ENCODE measurements at regions not wholly inside any gene's neighbourhood (a gene's known extent, or its start where the extent isn't known, plus 50 kb on each side); places are given as distances from the start of the nearest gene placed in this dataset.

DNA sequence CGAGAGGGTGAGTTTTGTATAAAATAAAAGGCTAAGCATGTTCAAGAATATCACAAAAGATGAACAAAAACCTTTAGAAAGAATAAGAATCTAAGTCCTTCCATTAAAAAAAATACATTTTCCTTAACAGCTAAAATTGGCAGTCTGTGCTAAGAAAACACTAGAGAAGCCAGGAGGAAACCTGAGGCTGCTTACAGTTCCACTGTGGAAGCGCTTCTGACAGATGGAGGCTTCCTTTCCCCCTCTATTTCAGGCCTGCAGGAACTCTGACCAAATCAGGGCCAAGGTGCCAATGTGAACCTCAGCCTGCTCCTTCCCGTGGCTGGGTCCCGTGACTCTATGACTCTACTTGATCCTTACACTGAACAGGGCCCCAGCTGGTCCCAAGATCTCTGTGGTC, 108.1 kb upstream of the ARHGAP28 start:
- no peak overlapping the region for H3K27ac ChIP-seq (ENCODE audit: insufficient read depth, low read depth, low read length, poor library complexity, severe bottlenecking)

DNA sequence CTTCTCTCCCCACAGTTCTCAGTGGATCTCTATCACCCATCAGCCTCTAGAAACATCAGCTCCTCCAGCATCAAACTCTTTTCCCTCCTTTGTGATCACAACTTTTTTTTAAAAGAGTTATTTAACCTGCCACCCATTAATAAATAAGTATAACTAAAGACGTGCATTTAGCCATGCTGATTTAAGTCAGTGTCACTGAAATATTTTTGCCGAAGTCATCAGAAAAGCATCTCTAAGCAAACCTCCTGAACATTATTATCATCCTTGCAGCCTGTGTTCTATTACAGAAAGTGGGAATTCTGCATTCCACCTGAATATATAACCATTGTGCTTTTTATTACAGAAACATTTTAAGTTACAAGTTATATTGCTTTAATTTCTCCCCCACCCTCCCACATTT, 106.2 kb upstream of the ARHGAP28 start:
- Histone ChIP-seq H3K36me3 (ENCODE audit: control insufficient read depth, insufficient read depth, low read length) (no peaks in the 10 kb centered on the region), H3K9me3 (ENCODE audit: control insufficient read depth, low read length) (no peaks in the 10 kb centered on the region), H3K27ac (ENCODE audit: insufficient read depth, low read depth, low read length, poor library complexity, severe bottlenecking) (no peak overlapping the region), H3K4me1 (ENCODE audit: control insufficient read depth, insufficient read depth, low read length) (no peaks in the 10 kb centered on the region), H3K27me3 (ENCODE audit: control insufficient read depth, insufficient read depth, low read length, poor library complexity, severe bottlenecking) (no peaks in the 10 kb centered on the region), H3K4me3 (ENCODE audit: insufficient read depth, low read depth, low read length) (no peak overlapping the region)
- WGBS, 2 experiments = 93 to 94% methylated on average over 2 of the region's 2 CpGs

More for the DNA sequence above, 108.1 kb upstream of the ARHGAP28 start:
- H3K9me3 ChIP-seq (ENCODE audit: control insufficient read depth, low read length) = no peaks in the 10 kb centered on the region
- no peak overlapping the region for H3K4me3 ChIP-seq (ENCODE audit: insufficient read depth, low read depth, low read length)
- WGBS, 2 experiments = 92 to 94% methylated on average over 3 of the region's 4 CpGs
- no peaks in the 10 kb centered on the region for H3K4me1 ChIP-seq (ENCODE audit: control insufficient read depth, insufficient read depth, low read length)
- H3K36me3 ChIP-seq (ENCODE audit: control insufficient read depth, insufficient read depth, low read length) = no peaks in the 10 kb centered on the region
- H3K27me3 ChIP-seq (ENCODE audit: control insufficient read depth, insufficient read depth, low read length, poor library complexity, severe bottlenecking) = no peaks in the 10 kb centered on the region

DNA sequence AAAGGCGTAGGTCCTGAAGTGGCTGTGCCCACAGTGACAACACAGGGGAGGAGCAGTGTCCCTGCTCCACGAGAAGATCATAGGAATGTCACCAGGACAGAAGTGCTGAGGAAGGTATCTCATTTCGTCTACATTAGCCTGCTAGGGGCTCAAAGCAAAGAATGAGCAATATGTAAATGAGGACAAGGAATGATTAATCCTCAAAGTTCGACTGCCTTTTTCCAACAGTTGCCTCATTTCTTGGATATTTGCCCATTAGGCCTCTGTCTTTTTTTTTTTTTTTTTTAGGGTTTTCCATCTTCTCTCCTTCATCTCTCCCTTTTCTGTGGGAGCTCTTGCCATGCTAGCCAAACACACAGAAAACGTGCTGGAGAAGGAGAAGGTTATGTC, 105.2 kb upstream of the ARHGAP28 start:
- no peaks in the 10 kb centered on the region for H3K36me3 ChIP-seq (ENCODE audit: control insufficient read depth, insufficient read depth, low read length)
- 75 to 85% methylated on average over 5 of the region's 5 CpGs for WGBS, 2 experiments
- no peaks in the 10 kb centered on the region for H3K27me3 ChIP-seq (ENCODE audit: control insufficient read depth, insufficient read depth, low read length, poor library complexity, severe bottlenecking)
- H3K4me3 ChIP-seq (ENCODE audit: insufficient read depth, low read depth, low read length) = no peak overlapping the region
- no peaks in the 10 kb centered on the region for H3K4me1 ChIP-seq (ENCODE audit: control insufficient read depth, insufficient read depth, low read length)
- H3K9me3 ChIP-seq (ENCODE audit: control insufficient read depth, low read length) = no peaks in the 10 kb centered on the region
- no peak overlapping the region for H3K27ac ChIP-seq (ENCODE audit: insufficient read depth, low read depth, low read length, poor library complexity, severe bottlenecking)

DNA sequence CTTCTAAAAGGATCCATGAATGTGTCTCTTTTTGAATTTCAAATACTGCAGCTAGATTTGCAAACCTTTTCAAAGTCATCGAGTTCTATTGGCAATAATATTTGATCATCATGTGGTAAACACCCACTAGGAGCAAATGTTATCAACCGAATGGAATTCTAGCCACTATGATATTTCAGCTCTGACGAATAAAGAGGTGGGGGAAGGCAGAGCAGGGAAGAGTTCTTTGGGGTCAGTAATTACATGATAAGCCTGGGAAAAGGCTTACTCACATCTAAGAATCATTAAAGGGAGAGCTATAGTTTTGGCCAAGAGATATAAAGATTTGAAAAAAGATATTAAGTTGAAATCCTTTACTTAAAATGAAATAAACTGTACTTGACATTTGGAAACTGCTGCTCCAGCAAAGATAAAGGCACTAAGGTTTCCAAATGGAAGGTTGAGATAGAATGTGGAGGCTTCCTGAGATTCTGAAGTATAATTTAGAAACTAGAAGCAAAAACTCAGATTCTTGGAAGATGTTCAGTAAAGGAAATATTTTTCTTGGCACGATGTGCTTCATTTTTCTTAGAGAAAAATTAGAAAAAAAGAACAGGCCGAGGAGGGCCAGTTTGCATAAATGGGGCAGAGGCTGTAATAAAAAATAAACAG, 104.7 kb upstream of the ARHGAP28 start:
- 86 to 94% methylated on average over 5 of the region's 5 CpGs for WGBS, 2 experiments
- H3K36me3 ChIP-seq (ENCODE audit: control insufficient read depth, insufficient read depth, low read length) = no peaks in the 10 kb centered on the region
- no peak overlapping the region for H3K4me3 ChIP-seq (ENCODE audit: insufficient read depth, low read depth, low read length)
- no peak overlapping the region for H3K27ac ChIP-seq (ENCODE audit: insufficient read depth, low read depth, low read length, poor library complexity, severe bottlenecking)
- H3K27me3 ChIP-seq (ENCODE audit: control insufficient read depth, insufficient read depth, low read length, poor library complexity, severe bottlenecking) = no peaks in the 10 kb centered on the region
- no peaks in the 10 kb centered on the region for H3K9me3 ChIP-seq (ENCODE audit: control insufficient read depth, low read length)
- H3K4me1 ChIP-seq (ENCODE audit: control insufficient read depth, insufficient read depth, low read length) = no peaks in the 10 kb centered on the region

DNA sequence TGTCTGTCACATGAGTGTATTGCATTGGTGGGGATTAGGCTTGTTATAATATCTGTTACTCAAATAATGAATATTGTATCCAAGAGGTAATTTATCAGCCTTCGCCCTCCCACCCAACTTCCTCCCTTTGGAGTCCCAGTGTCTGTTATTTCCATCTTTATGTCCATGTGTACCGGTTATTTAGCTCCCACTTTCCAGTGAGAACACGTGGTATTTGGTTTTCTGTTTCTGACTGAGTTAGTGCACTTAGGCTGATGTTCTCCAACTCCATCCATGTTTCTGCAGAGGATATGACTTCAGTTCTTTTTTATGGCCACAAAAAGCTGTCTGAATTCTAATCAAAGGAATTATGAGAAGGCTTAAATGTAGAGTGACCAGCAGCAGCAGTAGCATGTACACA, 104.0 kb upstream of the ARHGAP28 start:
- H3K9me3 ChIP-seq (ENCODE audit: control insufficient read depth, low read length) = no peaks in the 10 kb centered on the region
- no peak overlapping the region for H3K4me3 ChIP-seq (ENCODE audit: insufficient read depth, low read depth, low read length)
- H3K4me1 ChIP-seq (ENCODE audit: control insufficient read depth, insufficient read depth, low read length) = no peaks in the 10 kb centered on the region
- H3K27ac ChIP-seq (ENCODE audit: insufficient read depth, low read depth, low read length, poor library complexity, severe bottlenecking) = no peak overlapping the region
- 84 to 98% methylated on average over 2 to 3 of the region's 3 CpGs for WGBS, 2 experiments
- no peaks in the 10 kb centered on the region for H3K36me3 ChIP-seq (ENCODE audit: control insufficient read depth, insufficient read depth, low read length)
- no peaks in the 10 kb centered on the region for H3K27me3 ChIP-seq (ENCODE audit: control insufficient read depth, insufficient read depth, low read length, poor library complexity, severe bottlenecking)

DNA sequence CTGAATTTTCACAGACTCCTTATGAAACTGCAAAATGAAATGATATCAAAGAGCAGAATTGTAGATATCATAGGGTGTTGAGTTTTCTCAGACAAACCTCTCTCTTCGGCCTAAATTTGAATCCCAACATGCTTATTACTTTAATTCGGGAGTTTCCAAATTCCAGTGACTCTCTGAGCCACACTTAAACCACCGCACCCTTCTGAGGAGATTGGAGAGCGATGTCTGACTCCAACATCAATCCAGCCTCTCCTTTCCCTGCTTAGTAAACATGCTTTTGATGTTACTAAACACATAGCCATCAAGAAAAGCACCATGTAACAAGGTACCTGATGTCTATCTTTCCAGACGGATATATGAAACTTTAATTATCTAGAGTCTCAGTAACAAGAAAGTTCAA, 103.1 kb upstream of the ARHGAP28 start:
- no peaks in the 10 kb centered on the region for H3K9me3 ChIP-seq (ENCODE audit: control insufficient read depth, low read length)
- WGBS, 2 experiments = 95 to 97% methylated on average over 5 of the region's 5 CpGs
- no peak overlapping the region for H3K27ac ChIP-seq (ENCODE audit: insufficient read depth, low read depth, low read length, poor library complexity, severe bottlenecking)
- H3K36me3 ChIP-seq (ENCODE audit: control insufficient read depth, insufficient read depth, low read length) = no peaks in the 10 kb centered on the region
- H3K4me3 ChIP-seq (ENCODE audit: insufficient read depth, low read depth, low read length) = no peak overlapping the region
- no peaks in the 10 kb centered on the region for H3K27me3 ChIP-seq (ENCODE audit: control insufficient read depth, insufficient read depth, low read length, poor library complexity, severe bottlenecking)
- H3K4me1 ChIP-seq (ENCODE audit: control insufficient read depth, insufficient read depth, low read length) = no peaks in the 10 kb centered on the region

DNA sequence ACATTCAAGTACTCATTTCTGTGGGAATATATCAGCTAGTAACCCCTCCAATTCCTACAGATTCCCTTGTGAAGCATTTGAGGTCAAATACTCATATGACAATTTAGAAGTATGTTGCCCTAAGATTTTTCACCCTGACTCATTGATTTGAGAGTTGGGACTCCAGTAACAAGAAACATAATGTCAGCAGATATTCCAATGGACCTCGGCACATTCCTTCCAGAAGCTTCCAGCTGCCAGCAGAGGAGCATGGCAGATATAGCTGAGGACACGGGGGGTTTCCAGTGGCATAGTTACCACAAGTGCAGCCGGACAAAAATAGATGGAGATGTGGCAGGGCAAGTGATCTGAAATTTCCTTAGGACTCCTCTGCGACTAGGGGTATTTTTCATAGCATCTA, 101.9 kb upstream of the ARHGAP28 start:
- no peaks in the 10 kb centered on the region for H3K27me3 ChIP-seq (ENCODE audit: control insufficient read depth, insufficient read depth, low read length, poor library complexity, severe bottlenecking)
- 95 to 99% methylated on average over 4 of the region's 4 CpGs for whole genome bisulfite sequencing, 2 experiments
- no peaks in the 10 kb centered on the region for H3K36me3 ChIP-seq (ENCODE audit: control insufficient read depth, insufficient read depth, low read length)
- H3K4me3 ChIP-seq (ENCODE audit: insufficient read depth, low read depth, low read length) = no peak overlapping the region
- no peaks in the 10 kb centered on the region for H3K9me3 ChIP-seq (ENCODE audit: control insufficient read depth, low read length)
- H3K27ac ChIP-seq (ENCODE audit: insufficient read depth, low read depth, low read length, poor library complexity, severe bottlenecking) = no peak overlapping the region
- no peaks in the 10 kb centered on the region for H3K4me1 ChIP-seq (ENCODE audit: control insufficient read depth, insufficient read depth, low read length)

DNA sequence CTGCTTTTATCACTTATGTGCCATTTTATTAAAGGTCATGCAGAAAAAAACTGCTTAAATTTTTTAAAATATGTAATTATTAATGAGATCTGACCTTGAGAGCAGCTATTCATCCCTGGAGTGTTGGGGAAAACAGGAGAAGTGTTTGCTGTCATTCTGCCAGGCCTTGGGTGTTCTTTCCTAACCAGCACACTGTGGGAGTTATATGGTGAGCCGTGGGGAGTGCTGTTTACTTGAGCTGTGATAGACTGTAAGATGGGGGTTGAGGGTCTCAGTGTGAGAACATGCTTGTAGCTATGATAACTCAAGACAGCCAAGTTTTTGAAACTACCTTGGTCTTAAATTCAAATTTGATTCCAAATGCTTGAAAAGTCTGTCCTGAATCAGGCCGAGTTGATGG, 101.3 kb upstream of the ARHGAP28 start:
- Histone ChIP-seq H3K27ac (ENCODE audit: insufficient read depth, low read depth, low read length, poor library complexity, severe bottlenecking) (no peak overlapping the region), H3K36me3 (ENCODE audit: control insufficient read depth, insufficient read depth, low read length) (no peaks in the 10 kb centered on the region), H3K4me3 (ENCODE audit: insufficient read depth, low read depth, low read length) (no peak overlapping the region), H3K27me3 (ENCODE audit: control insufficient read depth, insufficient read depth, low read length, poor library complexity, severe bottlenecking) (no peaks in the 10 kb centered on the region), H3K9me3 (ENCODE audit: control insufficient read depth, low read length) (no peaks in the 10 kb centered on the region), H3K4me1 (ENCODE audit: control insufficient read depth, insufficient read depth, low read length) (no peaks in the 10 kb centered on the region)
- WGBS, 2 experiments = 85 to 91% methylated on average over 2 of the region's 2 CpGs

DNA sequence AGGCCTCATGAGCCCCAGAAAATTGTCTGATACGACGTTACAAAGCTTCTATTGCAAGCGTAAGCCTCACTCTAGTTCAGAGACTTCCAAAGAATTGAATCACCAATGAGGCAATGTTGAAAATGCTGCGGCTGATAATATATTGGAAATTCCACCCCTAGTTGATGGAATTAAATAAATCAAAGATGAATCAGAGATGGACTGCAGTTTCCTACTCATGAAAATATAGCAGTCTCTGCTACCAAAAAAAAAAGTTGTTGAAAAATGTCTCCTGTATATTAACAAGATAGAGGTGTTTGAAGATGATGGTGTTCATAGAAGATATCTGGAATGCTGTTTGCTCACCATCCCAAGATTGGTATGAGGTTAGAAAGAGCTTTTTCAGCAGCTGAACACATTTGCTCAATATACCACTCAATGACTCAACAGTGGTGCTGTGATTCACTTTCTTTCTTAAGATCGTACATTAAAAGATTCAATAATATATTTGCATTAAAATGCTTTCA, 99.8 kb upstream of the ARHGAP28 start:
- Histone ChIP-seq H3K4me1 (ENCODE audit: control insufficient read depth, insufficient read depth, low read length) (peaks cover 7% of the 10 kb centered on the region), H3K36me3 (ENCODE audit: control insufficient read depth, insufficient read depth, low read length) (no peaks in the 10 kb centered on the region), H3K27ac (ENCODE audit: insufficient read depth, low read depth, low read length, poor library complexity, severe bottlenecking) (no peak overlapping the region), H3K4me3 (ENCODE audit: insufficient read depth, low read depth, low read length) (no peak overlapping the region), H3K27me3 (ENCODE audit: control insufficient read depth, insufficient read depth, low read length, poor library complexity, severe bottlenecking) (no peaks in the 10 kb centered on the region), H3K9me3 (ENCODE audit: control insufficient read depth, low read length) (no peaks in the 10 kb centered on the region)
- 96 to 98% methylated on average over 4 of the region's 5 CpGs for WGBS, 2 experiments

DNA sequence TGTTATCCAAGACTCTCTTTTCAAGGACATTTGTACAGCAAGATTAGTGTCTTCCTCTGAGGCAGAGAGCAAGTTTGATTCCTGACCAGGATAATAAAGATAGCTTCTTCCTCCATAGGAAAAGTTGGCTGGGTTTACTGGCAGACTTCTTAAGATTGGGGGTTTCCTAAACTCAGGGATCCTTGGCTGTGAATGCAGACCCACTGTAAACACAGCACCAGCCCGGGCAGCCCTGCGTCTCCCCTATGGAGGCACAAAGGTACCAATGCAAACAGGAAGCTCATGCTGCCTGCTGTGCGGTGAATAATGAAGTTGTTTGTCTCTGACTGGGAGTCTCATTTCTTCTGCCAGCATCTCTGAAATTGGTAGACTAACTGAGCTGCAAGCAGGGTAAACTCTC, 96.2 kb upstream of the ARHGAP28 start:
- Histone ChIP-seq H3K36me3 (ENCODE audit: control insufficient read depth, insufficient read depth, low read length) (no peaks in the 10 kb centered on the region), H3K4me1 (ENCODE audit: control insufficient read depth, insufficient read depth, low read length) (peaks cover 7% of the 10 kb centered on the region), H3K27ac (ENCODE audit: insufficient read depth, low read depth, low read length, poor library complexity, severe bottlenecking) (no peak overlapping the region), H3K27me3 (ENCODE audit: control insufficient read depth, insufficient read depth, low read length, poor library complexity, severe bottlenecking) (no peaks in the 10 kb centered on the region), H3K4me3 (ENCODE audit: insufficient read depth, low read depth, low read length) (no peak overlapping the region), H3K9me3 (ENCODE audit: control insufficient read depth, low read length) (no peaks in the 10 kb centered on the region)
- 1 to 2% methylated on average over 3 of the region's 3 CpGs for WGBS, 2 experiments

DNA sequence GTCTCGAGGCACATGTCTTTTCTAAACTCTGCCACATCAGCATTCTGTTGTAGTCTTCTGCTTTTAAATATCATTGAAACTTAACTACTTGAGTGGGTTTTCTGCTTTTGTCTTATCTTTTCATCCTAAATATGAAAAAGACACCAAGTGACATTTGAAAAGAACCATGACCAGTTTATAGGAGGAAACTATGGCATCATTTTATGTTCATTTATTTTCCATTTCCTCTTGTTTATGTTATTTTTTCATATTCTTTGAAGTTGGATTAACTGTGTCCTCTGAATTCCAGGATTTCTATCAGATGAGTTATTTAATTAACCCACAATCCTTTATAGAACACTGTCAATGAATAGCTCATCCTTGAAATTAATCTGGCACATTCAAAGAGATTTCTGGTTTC, 93.4 kb upstream of the ARHGAP28 start:
- 90 to 100% methylated on average over 1 of the region's 1 CpG for WGBS, 2 experiments
- Histone ChIP-seq H3K4me3 (ENCODE audit: insufficient read depth, low read depth, low read length) (no peak overlapping the region), H3K36me3 (ENCODE audit: control insufficient read depth, insufficient read depth, low read length) (no peaks in the 10 kb centered on the region), H3K27me3 (ENCODE audit: control insufficient read depth, insufficient read depth, low read length, poor library complexity, severe bottlenecking) (no peaks in the 10 kb centered on the region), H3K4me1 (ENCODE audit: control insufficient read depth, insufficient read depth, low read length) (peaks cover 7% of the 10 kb centered on the region), H3K9me3 (ENCODE audit: control insufficient read depth, low read length) (no peaks in the 10 kb centered on the region), H3K27ac (ENCODE audit: insufficient read depth, low read depth, low read length, poor library complexity, severe bottlenecking) (no peak overlapping the region)
